ENCODE measurements at regions not wholly inside any gene's neighbourhood (a gene's known extent, or its start where the extent isn't known, plus 50 kb on each side); places are given as distances from the start of the nearest gene placed in this dataset.
"Not testable (repeated sequence)": the region's sequence is repeated elsewhere in the genome, so short reads cannot be mapped to it uniquely, and the experiment has no call there.

GRCh38 chr5:5736007-5736406 lies 313.5 kb downstream of the ICE1 start:
- TF ChIP-seq CTCF (IDR thresholded peaks at IDR 0.05) (no peak), POLR2A (IDR thresholded peaks at IDR 0.05) (no peak)
- Histone ChIP-seq H3K9me3 (no peaks in the 10 kb centered on the region), H3K4me3 (no peak overlapping the region), H3K4me1 (no peaks in the 10 kb centered on the region), H3K36me3 (ENCODE audit: low read depth, missing control alignments) (no peaks in the 10 kb centered on the region), H3K27ac (no peak overlapping the region), H3K27me3 (no peaks in the 10 kb centered on the region)
- no peak for DNase-seq
- intact Hi-C loops (cut with DNase I; ENCODE audit: low total_unique reads): no loop called here
- 76 to 79% methylated on average over 2 of the region's 2 CpGs for WGBS, 2 donors

- H3K4me3 ChIP-seq; intact Hi-C loops (cut with DNase I; ENCODE audit: low total_unique reads); H3K4me1 ChIP-seq; H3K9me3 ChIP-seq; H3K27ac ChIP-seq; H3K36me3 ChIP-seq (ENCODE audit: low read depth, missing control alignments); DNase-seq; H3K27me3 ChIP-seq: not testable (repeated sequence)
- 89 to 94% methylated on average over 2 of the region's 2 CpGs for WGBS, 2 donors
Measured at GRCh38 chr5:5733058-5733457, 310.6 kb downstream of the ICE1 start.

- H3K4me3 ChIP-seq: no peak overlapping the region
- H3K9me3 ChIP-seq: no peaks in the 10 kb centered on the region
- no peak overlapping the region for H3K27ac ChIP-seq
- H3K27me3 ChIP-seq: no peaks in the 10 kb centered on the region
- TF ChIP-seq CTCF (IDR thresholded peaks at IDR 0.05) (no peak), POLR2A (IDR thresholded peaks at IDR 0.05) (no peak)
- no peaks in the 10 kb centered on the region for H3K4me1 ChIP-seq
- intact Hi-C loops (cut with DNase I; ENCODE audit: low total_unique reads): no loop called here
- H3K36me3 ChIP-seq (ENCODE audit: low read depth, missing control alignments): no peaks in the 10 kb centered on the region
- DNase-seq: no peak
- WGBS, 2 donors: 86% methylated on average over 6 of the region's 6 CpGs
Measured at GRCh38 chr5:5726401-5726800, 303.9 kb downstream of the ICE1 start.

GRCh38 chr5:5721881-5722280 lies 299.4 kb downstream of the ICE1 start:
- no peak for DNase-seq
- no peak for TF ChIP-seq POLR2A (IDR thresholded peaks at IDR 0.05)
- no peak for TF ChIP-seq CTCF (IDR thresholded peaks at IDR 0.05)
- H3K9me3 ChIP-seq: no peaks in the 10 kb centered on the region
- H3K4me3 ChIP-seq: no peak overlapping the region
- intact Hi-C loops (cut with DNase I; ENCODE audit: low total_unique reads): no loop called here
- H3K27ac ChIP-seq: no peak overlapping the region
- H3K27me3 ChIP-seq: no peaks in the 10 kb centered on the region
- WGBS, 2 donors: 59 to 96% methylated on average over 3 of the region's 3 CpGs
- H3K36me3 ChIP-seq (ENCODE audit: low read depth, missing control alignments): no peaks in the 10 kb centered on the region
- H3K4me1 ChIP-seq: no peaks in the 10 kb centered on the region

- Histone ChIP-seq H3K9me3 (no peaks in the 10 kb centered on the region), H3K27me3 (no peaks in the 10 kb centered on the region), H3K4me3 (no peak overlapping the region), H3K36me3 (ENCODE audit: low read depth, missing control alignments) (no peaks in the 10 kb centered on the region), H3K4me1 (no peaks in the 10 kb centered on the region), H3K27ac (no peak overlapping the region)
- no peak for DNase-seq
- intact Hi-C loops (cut with DNase I; ENCODE audit: low total_unique reads): no loop called here
- TF ChIP-seq CTCF (IDR thresholded peaks at IDR 0.05): no peak
- no peak for TF ChIP-seq POLR2A (IDR thresholded peaks at IDR 0.05)
- 80 to 81% methylated on average over 2 to 5 of the region's 5 CpGs for WGBS, 2 donors
Measured at GRCh38 chr5:5719292-5719691, 296.8 kb downstream of the ICE1 start.
